Right lobe of liver (tissue), 4 donors: ENCODE measurements at regions not wholly inside any gene's neighbourhood (a gene's known extent, or its start where the extent isn't known, plus 50 kb on each side); places are given as distances from the start of the nearest gene placed in this dataset.

Experiments
- POLR2A ChIP-seq: fragments of 450-650 bp; IDR thresholded peaks from one replicate; pipeline ENCODE4 v1.6.1; 2017; ENCODE audit warnings: antibody characterized with exemption, mild to moderate bottlenecking
- TF ChIP-seq, protein P1 (sequence below), 4 donors: fragments of 200-600 bp in 3 of 4; fragments of 450-650 bp in 1 of 4; IDR thresholded peaks; one replicate each; pipeline versions ENCODE4 v1.5.1 to v1.8.0; 2016 to 2022; ENCODE audit warnings: antibody characterized with exemption in 4 of 4, mild to moderate bottlenecking in 2 of 4
- donor health status: DM: no; HTN: no; CAD: no.
- donor health status: DM: no; HTN: no; CAD: no.
- donor health status: DM: no; HTN: yes; CAD: no.

DNA sequence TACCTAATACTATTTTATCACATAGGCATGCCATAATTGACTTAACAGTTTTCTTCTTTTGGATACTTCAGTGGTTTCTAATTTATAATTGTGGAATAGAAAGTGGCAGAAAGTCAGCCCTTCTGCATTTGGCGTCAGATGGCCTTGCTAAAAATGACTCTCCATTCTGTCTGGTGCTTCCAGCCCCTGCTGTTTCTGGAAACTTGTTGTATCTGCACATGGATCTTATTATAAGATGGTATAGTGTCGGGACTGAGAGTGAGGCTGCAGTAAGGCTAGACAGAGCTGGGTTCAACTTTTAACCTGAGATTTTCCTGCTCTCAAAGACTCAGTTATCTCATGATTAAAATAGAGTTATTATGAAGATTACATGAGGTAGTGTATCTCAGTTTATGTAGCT is 74.8 kb upstream of the WDR72 start:
- TF ChIP-seq POLR2A, result no peak
- TF ChIP-seq, protein P1, sequence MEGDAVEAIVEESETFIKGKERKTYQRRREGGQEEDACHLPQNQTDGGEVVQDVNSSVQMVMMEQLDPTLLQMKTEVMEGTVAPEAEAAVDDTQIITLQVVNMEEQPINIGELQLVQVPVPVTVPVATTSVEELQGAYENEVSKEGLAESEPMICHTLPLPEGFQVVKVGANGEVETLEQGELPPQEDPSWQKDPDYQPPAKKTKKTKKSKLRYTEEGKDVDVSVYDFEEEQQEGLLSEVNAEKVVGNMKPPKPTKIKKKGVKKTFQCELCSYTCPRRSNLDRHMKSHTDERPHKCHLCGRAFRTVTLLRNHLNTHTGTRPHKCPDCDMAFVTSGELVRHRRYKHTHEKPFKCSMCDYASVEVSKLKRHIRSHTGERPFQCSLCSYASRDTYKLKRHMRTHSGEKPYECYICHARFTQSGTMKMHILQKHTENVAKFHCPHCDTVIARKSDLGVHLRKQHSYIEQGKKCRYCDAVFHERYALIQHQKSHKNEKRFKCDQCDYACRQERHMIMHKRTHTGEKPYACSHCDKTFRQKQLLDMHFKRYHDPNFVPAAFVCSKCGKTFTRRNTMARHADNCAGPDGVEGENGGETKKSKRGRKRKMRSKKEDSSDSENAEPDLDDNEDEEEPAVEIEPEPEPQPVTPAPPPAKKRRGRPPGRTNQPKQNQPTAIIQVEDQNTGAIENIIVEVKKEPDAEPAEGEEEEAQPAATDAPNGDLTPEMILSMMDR (IDR thresholded peaks at IDR 0.05), result no peak
